ENCODE measurements at regions not wholly inside any gene's neighbourhood (a gene's known extent, or its start where the extent isn't known, plus 50 kb on each side); places are given as distances from the start of the nearest gene placed in this dataset.
"Not testable (repeated sequence)": the region's sequence is repeated elsewhere in the genome, so short reads cannot be mapped to it uniquely, and the experiment has no call there.

- DNase-seq = no peak
These were observed 1120.0 kb upstream of the CDH10 start for GRCh38 chr5:25764733-25765132.

GRCh38 chr5:25763781-25764180 is 1119.0 kb upstream of the CDH10 start:
- DNase-seq = no peak

- no peak for DNase-seq
These were observed 1110.1 kb upstream of the CDH10 start for GRCh38 chr5:25754895-25755294.

GRCh38 chr5:25744908-25745307 is 1100.1 kb upstream of the CDH10 start:
- DNase-seq = no peak

GRCh38 chr5:25716680-25717079 is 1071.9 kb upstream of the CDH10 start:
- DNase-seq = no peak

- DNase-seq = peak; percentile 57
These were observed 1068.5 kb upstream of the CDH10 start for GRCh38 chr5:25713259-25713658.

GRCh38 chr5:25707093-25707492 is 1062.3 kb upstream of the CDH10 start:
- DNase-seq = no peak

- DNase-seq = no peak
These were observed 1057.2 kb upstream of the CDH10 start for GRCh38 chr5:25701936-25702335.

- no peak for DNase-seq
These were observed 1050.0 kb upstream of the CDH10 start for GRCh38 chr5:25694801-25695200.

GRCh38 chr5:25688156-25688555 is 1043.4 kb upstream of the CDH10 start:
- DNase-seq = peak; percentile 87

GRCh38 chr5:25669645-25670401 is 1025.0 kb upstream of the CDH10 start:
- no peak for DNase-seq

- no peak for DNase-seq
These were observed 1017.8 kb upstream of the CDH10 start for GRCh38 chr5:25662610-25663009.

- not testable (repeated sequence) for DNase-seq
These were observed 1005.5 kb upstream of the CDH10 start for GRCh38 chr5:25650316-25650715.

GRCh38 chr5:25649628-25650265 is 1005.0 kb upstream of the CDH10 start:
- DNase-seq = no peak

- DNase-seq = no peak
These were observed 1001.9 kb upstream of the CDH10 start for GRCh38 chr5:25646421-25647341.

- DNase-seq = no peak
These were observed 996.3 kb upstream of the CDH10 start for GRCh38 chr5:25641124-25641523.

- peak; percentile 64 for DNase-seq
These were observed 974.5 kb upstream of the CDH10 start for GRCh38 chr5:25619273-25619672.

GRCh38 chr5:25618821-25619220 is 974.0 kb upstream of the CDH10 start:
- DNase-seq = no peak

GRCh38 chr5:25614466-25614865 is 969.7 kb upstream of the CDH10 start:
- DNase-seq = no peak

GRCh38 chr5:25604681-25605080 is 959.9 kb upstream of the CDH10 start:
- no peak for DNase-seq

GRCh38 chr5:25579111-25579510 is 934.3 kb upstream of the CDH10 start:
- no peak for DNase-seq

- no peak for DNase-seq
These were observed 928.9 kb upstream of the CDH10 start for GRCh38 chr5:25573691-25574090.

GRCh38 chr5:25570067-25570583 is 925.3 kb upstream of the CDH10 start:
- no peak for DNase-seq
